ENCODE measurements at regions not wholly inside any gene's neighbourhood (a gene's known extent, or its start where the extent isn't known, plus 50 kb on each side); places are given as distances from the start of the nearest gene placed in this dataset.

- no peak for TF ChIP-seq CTCF (IDR thresholded peaks at IDR 0.05)
- no peak for TF ChIP-seq POLR2A (IDR thresholded peaks at IDR 0.05)
Observed at GRCh38 chr2:206859330-206859739, 80.0 kb upstream of the CPO start.
